ENCODE measurements at regions not wholly inside any gene's neighbourhood (a gene's known extent, or its start where the extent isn't known, plus 50 kb on each side); places are given as distances from the start of the nearest gene placed in this dataset.
A peak's percentile ranks its signal among the peaks of the same experiment; 100 is the strongest.

DNA sequence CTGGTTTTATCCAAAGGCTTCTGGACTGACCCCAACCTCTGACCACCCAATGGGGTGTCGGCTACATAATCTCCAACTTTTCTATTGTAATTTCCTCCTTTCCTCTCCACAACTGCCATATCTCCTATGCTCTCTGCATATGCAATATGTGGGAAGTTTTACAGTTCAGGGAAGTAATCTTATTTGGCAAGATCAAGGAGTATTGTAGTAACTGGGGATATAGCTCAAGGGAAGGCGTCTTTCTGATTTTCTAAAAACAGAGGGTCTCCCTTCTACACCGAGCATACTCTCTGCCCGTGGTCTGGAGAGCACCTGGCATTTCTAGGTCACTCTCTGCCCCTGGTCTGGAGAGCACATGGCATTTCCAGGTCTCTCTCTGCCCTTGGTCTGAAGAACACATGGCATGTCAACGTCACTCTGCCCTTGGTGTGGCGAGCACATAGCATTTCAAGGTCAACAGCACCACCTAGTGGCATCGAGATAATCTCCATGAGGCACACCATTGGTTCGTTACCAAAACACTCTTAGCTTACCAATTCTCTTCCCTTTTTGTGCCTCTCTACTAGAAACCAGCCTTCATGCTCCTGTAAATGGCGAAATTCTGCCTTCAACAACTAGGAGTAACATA lies 616.4 kb upstream of the NUDT12 start:
- Mint-ChIP-seq H3K36me3 (ENCODE audit: low read depth, unreplicated experiment) (peaks cover 9% of the 10 kb centered on the region), H3K27me3 (ENCODE audit: unreplicated experiment) (peaks cover 2% of the 10 kb centered on the region), H3K4me3 (ENCODE audit: unreplicated experiment) (no peak overlapping the region), H3K4me1 (ENCODE audit: unreplicated experiment) (no peaks in the 10 kb centered on the region), H3K27ac (ENCODE audit: unreplicated experiment) (no peak overlapping the region), H3K9me3 (ENCODE audit: unreplicated experiment) (peaks cover 13% of the 10 kb centered on the region)
- TF ChIP-seq CTCF (IDR thresholded peaks at IDR 0.05; ENCODE audit: unreplicated experiment): peak; percentile 68
- DNase-seq (ENCODE audit: low spot score): peak; percentile 49

DNA sequence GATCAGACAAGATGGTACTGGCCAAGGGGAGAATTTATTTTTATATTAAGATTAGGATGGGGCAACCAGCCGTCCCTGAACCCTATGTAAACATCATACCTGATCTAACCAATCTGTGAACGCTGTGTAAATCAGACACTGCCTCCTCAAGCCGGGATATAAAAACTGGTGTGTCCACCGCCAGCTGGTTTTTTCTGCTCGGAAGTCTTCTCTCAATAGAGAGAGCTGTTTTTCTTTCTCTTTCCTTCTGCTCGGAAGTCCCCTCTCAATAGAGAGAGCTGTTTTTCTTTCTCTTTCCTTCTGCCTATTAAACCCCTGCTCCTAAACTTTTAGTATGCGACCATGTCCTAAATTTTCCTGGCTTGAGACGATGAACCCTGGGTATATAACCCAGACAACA lies 615.5 kb upstream of the NUDT12 start:
- TF ChIP-seq CTCF (IDR thresholded peaks at IDR 0.05; ENCODE audit: unreplicated experiment): no peak
- H3K27ac Mint-ChIP-seq (ENCODE audit: unreplicated experiment): no peak overlapping the region
- H3K9me3 Mint-ChIP-seq (ENCODE audit: unreplicated experiment): peaks cover 13% of the 10 kb centered on the region
- H3K4me3 Mint-ChIP-seq (ENCODE audit: unreplicated experiment): no peak overlapping the region
- peaks cover 9% of the 10 kb centered on the region for H3K36me3 Mint-ChIP-seq (ENCODE audit: low read depth, unreplicated experiment)
- H3K27me3 Mint-ChIP-seq (ENCODE audit: unreplicated experiment): peaks cover 2% of the 10 kb centered on the region
- no peaks in the 10 kb centered on the region for H3K4me1 Mint-ChIP-seq (ENCODE audit: unreplicated experiment)
- no peak for DNase-seq (ENCODE audit: low spot score)

DNA sequence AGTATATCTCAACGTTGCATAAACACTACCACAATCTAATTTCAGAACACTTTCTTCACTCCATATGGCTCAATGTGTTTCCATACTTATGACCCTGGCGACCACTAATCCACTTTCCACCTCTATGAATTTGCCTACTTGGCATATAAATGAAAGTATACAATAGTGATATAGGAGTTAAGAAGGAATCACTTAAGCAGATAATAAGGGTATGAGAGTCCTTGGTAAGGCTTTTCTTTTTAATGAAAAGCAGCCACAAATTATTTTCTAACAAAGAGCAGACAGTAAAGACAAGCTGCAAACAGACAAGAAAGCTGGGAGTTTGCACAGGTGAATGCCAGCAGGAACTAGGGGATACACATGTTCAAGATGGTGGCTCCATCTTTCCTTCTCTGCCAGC lies 615.1 kb upstream of the NUDT12 start:
- Mint-ChIP-seq H3K4me3 (ENCODE audit: unreplicated experiment) (no peak overlapping the region), H3K27me3 (ENCODE audit: unreplicated experiment) (peaks cover 2% of the 10 kb centered on the region), H3K9me3 (ENCODE audit: unreplicated experiment) (peaks cover 12% of the 10 kb centered on the region), H3K36me3 (ENCODE audit: low read depth, unreplicated experiment) (peaks cover 9% of the 10 kb centered on the region), H3K27ac (ENCODE audit: unreplicated experiment) (no peak overlapping the region), H3K4me1 (ENCODE audit: unreplicated experiment) (no peaks in the 10 kb centered on the region)
- DNase-seq (ENCODE audit: low spot score): no peak
- no peak for TF ChIP-seq CTCF (IDR thresholded peaks at IDR 0.05; ENCODE audit: unreplicated experiment)

- Mint-ChIP-seq H3K36me3 (ENCODE audit: low read depth, unreplicated experiment) (no peaks in the 10 kb centered on the region), H3K27me3 (ENCODE audit: unreplicated experiment) (no peaks in the 10 kb centered on the region), H3K4me3 (ENCODE audit: unreplicated experiment) (no peak overlapping the region), H3K9me3 (ENCODE audit: unreplicated experiment) (no peaks in the 10 kb centered on the region), H3K27ac (ENCODE audit: unreplicated experiment) (no peak overlapping the region), H3K4me1 (ENCODE audit: unreplicated experiment) (no peaks in the 10 kb centered on the region)
- DNase-seq (ENCODE audit: low spot score): no peak
- no peak for TF ChIP-seq CTCF (IDR thresholded peaks at IDR 0.05; ENCODE audit: unreplicated experiment)
Observed at GRCh38 chr5:104172976-104173375, 610.4 kb upstream of the NUDT12 start.

GRCh38 chr5:104171958-104172690 lies 609.5 kb upstream of the NUDT12 start:
- Mint-ChIP-seq H3K4me1 (ENCODE audit: unreplicated experiment) (no peaks in the 10 kb centered on the region), H3K4me3 (ENCODE audit: unreplicated experiment) (no peak overlapping the region), H3K27ac (ENCODE audit: unreplicated experiment) (no peak overlapping the region), H3K36me3 (ENCODE audit: low read depth, unreplicated experiment) (no peaks in the 10 kb centered on the region), H3K9me3 (ENCODE audit: unreplicated experiment) (no peaks in the 10 kb centered on the region), H3K27me3 (ENCODE audit: unreplicated experiment) (no peaks in the 10 kb centered on the region)
- DNase-seq (ENCODE audit: low spot score): no peak
- no peak for TF ChIP-seq CTCF (IDR thresholded peaks at IDR 0.05; ENCODE audit: unreplicated experiment)

Data from endothelial cell (in vitro differentiated cells).